GM18499 (cell line): ENCODE measurements at regions not wholly inside any gene's neighbourhood (a gene's known extent, or its start where the extent isn't known, plus 50 kb on each side); places are given as distances from the start of the nearest gene placed in this dataset.

Experiments
- ATAC-seq: cut with Tn5 transposase; IDR thresholded peaks from one replicate; pipeline ENCODE4 v1.9.1; 2021; ENCODE audit warnings: moderate number of reproducible peaks; ENCODE audit not compliant: insufficient read depth, unreplicated experiment

DNA sequence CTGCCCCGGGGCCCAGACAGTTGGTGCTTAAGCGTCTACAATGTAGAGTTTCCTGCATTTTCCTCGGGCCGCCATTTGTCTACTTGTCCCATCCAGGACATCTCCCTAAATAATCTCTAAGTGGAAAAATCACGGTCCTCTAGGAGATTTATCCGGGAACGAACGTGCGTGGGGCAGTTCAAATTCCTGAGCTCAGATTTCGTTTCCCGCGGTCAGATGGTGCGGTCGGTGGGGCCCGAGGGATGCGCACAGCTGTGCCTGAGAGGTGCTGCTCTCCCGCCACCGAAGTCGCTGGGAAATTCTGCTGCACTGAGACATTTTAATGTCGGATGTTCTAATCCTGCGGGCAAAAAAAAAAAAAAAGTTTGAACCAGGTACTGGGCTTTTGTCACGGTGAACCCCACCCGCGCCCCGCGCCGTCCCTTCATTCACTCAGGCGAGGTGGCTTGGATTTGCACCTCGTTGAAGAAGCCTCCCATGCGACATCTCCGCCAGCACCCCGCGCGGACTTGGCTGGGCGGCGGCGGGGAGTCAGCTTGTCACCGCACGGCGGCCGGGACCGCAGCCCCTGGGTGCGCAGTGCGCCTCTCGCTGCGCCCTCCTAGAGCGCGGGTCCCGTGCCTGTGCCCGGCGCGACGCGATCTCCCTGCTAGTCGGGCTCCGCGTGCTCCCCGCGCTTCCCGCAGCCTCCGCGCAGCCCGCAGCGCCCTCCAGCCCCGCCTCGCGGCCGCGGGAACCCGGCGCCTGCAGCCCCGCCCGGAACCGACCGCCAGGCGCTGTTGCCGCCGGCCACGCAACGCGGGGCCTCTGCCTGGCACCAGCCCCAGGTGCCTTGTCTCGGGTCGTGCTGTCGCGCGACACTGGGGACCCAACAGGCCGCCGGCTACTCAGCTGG, 191.9 kb upstream of the TCF4 start:
- no peak for ATAC-seq

DNA sequence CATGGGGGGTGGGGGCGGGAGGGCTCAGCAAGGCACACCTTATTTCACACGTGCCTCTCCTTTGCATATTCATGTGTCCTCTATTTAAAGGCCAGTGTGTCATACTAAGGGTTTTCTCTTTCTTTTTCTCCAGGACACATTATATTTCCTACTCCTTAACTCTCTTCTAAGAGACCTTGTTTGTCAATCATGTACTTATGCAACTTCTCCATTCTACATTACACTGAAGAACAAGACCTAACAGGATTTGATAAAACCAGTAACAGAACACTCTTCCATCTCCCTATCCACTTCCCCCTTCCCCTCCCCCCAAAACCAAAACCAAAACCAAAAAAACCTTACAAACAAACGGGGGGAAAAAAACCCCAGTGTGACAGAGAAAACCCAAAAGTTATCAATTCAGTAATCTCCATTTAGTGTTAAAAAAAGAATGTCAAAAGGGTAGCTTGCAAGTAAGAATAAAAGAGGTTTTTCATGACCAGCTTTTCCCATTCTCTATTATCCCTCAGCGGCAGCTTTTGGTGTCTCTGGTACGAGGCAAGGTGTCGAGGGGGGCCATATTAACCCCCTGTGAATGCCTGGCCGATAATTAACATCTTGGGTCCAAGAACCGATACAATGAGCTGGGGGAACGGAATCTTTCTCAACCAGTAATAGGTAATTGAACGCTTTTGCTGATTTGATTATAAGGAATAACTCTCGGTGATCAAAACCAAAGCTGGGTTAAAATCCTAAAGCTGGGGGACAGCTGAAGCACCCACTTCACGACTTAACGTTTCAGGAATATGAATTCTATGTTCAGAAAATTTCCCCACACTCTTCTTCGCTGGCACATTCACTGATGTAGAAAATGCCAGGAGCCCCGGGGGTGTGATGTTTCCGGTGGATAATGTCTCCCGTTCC, 191.0 kb upstream of the TCF4 start:
- ATAC-seq, result no peak

DNA sequence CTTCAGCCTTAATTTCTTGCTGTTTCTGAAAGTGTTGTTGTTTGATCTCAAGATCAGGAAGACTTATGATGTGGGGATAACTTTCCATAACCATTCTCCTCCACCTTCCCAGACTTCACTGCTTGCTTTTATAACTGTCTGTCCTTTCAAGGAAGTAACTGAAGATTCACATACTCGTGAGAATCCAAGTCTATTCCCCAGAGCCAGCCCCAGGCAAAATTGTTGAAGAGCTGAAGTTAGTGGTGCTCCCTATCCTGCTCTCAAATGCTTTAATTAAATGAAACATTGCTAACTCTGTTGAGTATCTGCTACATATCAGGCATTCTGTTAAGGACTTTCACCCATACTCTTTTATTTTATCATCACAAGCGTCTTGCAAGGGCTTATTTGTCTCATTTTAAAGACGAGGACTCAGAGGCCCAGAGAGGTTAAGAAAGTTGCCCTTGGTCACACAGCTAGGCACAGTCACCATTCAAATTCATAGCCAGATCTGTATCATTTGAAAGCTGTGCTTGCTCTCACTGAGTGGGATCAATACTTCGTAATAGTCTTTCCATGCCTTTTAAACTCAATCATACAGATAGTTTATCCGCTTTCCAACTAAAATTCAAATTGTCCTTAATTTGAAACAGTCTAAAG, 189.8 kb upstream of the TCF4 start:
- no peak for ATAC-seq

DNA sequence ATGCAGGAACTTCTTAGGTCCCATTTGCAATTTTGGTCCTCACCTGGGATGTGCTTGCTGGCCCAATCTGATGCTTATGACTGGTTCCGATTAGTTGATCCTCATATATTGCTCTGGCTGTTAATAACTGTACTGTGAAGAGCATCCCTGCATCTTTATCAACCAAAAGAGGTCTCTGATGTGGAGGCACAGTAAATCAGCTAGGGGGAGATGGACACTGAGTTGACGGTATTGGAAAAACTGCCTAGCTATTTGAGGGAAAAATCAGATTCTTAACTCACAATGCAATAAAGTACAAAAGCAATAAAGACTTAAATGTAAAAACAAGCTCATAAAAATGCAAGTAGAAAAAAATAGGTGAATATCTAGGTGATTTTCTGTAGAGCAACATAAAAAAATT, 188.0 kb upstream of the TCF4 start:
- ATAC-seq, result no peak

DNA sequence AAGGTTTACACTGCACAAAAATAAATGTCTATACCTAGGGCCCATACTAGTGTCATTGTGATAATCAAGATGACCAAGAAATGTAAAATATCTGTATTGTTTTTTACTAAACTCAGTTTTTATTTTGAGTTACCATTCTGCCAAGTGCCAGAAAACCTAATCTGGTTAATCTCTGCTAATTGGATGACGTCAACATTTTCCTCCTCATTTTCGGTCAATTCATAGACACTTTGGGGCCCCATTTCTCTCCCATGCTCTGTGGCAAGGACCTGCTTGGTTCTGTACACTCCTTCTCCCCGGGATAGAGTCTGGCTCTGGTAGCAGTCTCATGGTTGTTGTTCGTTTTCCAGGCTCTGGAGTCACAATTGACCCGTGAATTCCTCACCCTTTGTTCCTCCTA, 186.5 kb upstream of the TCF4 start:
- no peak for ATAC-seq

DNA sequence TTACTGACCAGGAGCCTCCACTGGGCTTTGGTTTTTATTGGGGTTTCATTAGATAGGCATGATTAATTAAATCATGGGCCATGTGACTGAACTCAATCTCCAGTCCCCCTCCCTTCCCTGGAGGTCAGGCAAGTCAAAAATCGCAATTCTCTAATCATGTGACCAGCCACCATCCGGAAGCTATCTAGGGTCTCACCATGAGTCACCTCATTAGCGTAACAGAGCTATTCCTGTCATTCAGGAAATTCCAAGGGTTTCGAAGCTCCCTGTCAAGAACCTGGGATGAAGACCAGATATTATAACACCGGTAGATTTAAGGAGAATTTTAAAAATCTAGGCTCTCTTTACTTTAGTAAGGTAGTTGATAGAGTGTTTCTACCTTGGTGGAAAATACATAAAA, 180.3 kb upstream of the TCF4 start:
- no peak for ATAC-seq

DNA sequence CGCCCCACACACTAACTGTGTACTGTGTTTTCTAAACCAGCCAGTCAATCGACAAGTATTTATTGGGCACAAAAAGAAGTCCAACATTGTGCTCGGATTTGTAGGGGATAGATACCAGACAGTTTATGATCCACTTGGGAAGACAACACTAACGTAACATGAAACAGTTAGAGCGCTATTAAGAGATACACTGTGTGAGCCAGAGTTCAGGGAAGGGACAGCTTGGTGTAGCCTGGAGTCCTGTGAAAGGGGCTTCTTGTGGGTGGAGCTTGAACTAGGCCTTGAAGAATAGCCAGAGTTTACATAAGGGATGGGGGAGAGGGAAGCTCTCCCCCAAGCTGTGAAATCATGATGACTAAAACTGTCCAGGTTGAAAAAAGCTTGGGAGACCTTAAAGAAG, 176.4 kb upstream of the TCF4 start:
- ATAC-seq, result no peak

DNA sequence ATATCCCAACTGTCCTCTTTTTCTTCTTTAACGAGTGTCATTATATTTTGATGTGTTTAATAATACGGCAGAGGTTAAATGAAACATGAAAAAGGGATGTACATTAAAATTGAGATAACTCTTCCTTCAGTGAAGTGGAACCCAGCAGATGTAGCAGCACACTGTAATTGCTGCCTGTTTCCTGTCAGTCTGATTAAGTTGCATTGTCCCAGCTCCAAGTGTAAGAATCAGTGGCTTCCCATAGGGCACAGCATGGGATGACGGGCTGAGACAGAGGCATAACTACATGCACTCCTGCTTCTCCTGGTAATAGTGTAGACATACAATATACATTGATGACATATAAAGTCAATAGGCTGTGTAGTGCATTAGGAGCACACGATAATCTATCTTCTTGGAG, 175.8 kb upstream of the TCF4 start:
- ATAC-seq, result no peak

DNA sequence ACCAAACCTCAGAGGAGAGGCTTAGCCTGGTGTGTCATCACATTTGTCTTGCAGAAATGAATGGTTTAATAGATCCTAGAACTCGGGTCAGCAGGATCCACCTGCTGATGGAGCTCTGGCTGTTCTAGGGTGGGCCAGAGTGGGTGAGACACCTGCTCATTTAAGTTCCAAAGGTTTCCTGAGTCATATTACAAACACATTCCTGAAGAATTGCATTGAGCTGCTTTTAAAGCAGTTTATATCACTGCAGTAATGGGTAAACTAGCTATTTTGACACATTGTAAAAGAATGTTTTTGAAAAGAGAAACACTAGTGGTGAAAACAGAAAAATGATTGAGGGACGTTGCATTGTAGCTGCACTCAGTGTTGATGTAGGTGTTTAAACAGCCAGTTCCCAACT, 175.3 kb upstream of the TCF4 start:
- ATAC-seq, result no peak

DNA sequence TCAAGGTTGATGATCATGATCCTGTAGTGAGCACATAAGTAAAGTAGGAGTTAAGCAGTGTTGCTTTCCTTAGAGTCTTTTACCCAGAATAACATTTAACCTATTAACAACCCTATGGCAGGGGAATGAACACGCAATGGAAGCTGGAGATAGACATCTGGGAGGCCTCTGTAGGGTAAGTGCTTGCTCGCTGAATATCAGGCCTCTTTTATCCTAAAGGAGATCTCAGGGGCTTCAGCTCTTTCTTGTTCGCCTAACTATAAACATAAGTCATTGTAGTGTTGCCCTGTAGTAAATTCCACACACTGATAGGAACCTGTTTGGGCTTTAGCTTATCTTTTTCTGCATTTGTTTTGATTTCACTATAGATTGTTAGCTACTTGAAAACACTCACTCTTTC, 174.4 kb upstream of the TCF4 start:
- ATAC-seq, result no peak

DNA sequence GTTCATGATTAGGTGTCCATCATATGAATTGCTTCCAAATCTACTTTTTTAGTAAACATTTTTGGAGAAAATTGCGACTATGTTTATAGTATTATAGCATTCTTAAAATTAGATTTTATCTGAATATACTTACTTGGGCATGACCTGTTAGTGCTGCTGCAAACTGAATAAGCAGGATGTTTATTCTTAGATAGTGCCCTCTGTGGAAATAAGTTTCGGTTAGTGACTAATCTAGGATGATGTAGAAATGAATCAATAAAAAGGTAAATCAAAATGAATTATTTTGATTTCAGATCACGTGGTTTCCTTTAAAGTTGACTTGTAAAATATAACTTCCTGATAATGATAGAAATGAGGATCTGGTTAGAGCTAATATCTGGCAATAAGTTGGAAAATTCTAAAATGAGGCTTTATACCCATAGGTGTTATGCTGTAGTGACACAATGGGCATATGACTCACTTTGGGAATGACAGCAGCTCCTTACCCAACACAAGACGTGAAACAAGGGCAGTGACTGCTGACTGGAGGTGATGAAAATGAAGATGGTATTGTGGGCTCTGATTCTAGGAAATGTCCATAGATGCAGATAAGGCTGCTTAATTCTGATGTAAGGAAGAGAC, 165.8 kb upstream of the TCF4 start:
- no peak for ATAC-seq

DNA sequence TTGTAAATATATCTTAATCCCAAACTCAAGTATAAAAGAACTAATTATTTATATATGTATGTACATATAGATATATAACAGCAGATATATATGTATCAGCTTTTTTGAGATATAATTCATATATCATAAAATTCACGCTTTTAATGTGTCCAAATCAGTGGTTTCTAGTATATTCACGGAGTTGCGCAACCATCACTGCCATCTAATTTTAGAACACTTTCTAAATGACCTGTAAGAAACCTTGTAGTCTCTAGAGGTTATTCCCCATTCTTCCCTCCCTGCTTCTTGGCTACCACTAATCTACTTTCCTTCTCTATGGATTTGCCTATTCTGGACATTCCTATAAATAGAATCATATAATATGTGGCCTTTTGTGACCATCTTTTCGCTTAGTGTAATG, 163.5 kb upstream of the TCF4 start:
- ATAC-seq, result no peak

DNA sequence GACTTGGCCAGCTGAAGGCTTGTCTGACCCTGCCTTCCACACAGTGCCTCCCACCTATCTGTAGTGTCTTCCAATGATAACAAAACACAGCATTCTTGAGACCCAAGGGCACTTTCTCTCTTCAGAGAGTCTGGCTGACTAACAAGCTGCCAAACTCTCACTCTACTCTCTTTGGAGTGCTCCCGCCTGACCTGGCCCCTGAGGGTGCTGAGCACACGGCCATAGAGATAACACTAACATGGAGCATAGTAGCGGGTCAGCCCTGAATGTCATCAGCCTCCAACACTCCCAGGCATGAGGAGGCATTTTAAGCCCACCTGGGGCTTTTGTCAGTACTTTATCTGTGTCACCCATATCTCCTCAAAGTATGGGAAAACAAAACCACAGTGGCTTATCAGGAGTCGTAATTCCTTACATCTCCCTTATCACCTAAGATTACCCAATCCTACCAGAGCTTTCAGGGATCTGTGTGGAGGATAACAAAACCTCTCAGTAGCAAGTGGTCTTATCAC, 160.3 kb upstream of the TCF4 start:
- no peak for ATAC-seq

DNA sequence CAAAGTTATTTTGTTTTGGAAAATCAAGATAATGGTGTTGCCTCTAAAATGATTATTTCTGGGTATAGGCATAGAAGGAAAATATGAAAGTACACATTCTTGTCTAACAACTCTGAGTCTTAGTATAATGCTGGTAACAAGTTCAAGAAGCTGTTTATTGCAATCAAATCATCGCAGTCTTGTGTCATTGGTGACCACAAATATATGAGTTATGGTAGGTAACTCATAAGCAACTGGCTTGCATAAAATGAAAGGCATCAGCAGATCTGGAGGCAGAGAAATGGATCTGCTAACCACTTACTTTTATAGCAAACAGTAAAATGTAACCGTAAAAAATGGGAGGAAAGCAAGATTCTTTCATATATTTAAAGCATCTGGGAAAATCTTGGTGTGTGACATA, 156.2 kb upstream of the TCF4 start:
- no peak for ATAC-seq

DNA sequence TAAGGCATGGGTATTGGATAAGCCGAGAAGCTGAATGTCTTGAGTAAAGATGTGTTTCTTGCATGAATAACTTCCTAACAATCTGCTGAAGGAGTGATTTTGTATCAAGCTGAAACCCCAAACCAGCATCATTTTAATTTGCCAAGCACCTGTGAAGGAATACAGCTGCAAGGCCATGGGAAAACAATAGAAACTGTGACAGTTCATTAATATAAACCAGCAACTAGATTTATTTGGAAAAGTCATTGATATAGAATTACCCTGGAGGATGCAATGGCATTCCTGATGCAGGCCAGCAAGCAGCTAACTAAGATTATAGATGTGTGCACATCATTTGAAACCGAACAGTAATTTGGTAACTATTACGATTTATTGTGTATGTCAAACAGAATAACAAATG, 155.7 kb upstream of the TCF4 start:
- ATAC-seq, result no peak

DNA sequence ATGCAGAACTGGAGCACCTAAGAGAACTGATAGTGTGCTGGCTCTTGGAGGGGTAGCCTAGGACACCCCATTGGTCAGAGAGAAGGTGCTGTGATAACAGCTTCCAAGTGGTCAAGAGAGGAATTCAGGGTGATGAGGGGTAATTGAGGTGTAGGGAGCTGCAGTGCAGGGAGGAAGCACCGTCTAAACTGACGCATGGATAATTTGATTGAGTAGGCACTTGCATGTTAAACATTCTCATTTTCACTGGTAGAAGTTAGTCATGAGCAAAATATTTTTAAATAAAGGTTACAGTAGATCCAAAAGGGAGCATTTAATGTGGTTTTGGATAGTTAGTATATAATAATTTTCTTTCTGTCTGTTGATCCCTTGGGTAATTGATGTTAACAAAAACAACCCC, 155.1 kb upstream of the TCF4 start:
- ATAC-seq, result no peak

DNA sequence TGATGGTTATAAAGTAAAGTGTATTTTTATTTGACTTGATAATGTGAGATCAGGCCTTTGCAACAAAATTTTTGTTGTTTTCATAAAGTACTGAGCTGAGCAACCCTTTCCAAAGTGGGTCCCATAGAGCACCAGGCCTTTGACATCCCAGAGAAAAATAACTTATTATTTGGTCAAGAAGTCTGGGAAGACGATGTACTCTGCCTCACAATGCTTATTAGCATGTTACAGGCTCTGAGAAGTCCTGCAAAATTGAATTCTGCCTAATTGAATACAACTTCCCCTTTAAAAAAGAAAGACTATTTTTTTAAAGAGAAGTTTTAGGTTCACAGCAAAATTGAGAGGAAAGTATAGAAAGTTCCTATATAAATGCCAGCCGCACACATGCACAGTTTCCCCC, 151.5 kb upstream of the TCF4 start:
- ATAC-seq, result no peak

DNA sequence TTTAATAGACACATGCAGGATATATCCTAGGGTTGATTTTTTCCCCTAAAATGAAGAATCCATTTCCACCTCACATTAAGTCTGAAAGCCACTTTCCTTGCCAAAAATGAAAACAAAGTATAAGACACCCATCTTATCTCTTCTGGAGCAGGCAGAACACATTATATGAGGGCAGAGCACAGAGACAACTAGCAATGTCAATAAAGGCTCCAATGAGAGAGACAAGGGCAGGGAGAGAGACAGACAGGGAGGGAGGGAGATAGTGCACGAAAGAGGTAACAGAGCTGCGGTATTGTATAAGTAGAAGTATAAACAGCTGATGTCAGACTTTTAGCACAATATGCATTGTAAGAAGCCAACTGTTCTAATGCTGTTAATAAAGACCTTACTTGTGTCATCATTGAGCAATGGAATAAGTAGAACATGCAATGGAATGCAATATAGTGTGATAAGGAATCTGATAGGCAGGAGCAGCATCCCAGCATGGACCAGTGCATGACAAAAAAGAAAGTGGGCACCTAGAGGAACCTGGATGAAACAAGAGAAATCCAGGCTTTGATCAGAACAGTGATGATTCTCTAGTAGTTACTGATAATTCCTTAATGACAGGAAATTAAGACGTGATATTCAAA, 150.6 kb upstream of the TCF4 start:
- no peak for ATAC-seq

DNA sequence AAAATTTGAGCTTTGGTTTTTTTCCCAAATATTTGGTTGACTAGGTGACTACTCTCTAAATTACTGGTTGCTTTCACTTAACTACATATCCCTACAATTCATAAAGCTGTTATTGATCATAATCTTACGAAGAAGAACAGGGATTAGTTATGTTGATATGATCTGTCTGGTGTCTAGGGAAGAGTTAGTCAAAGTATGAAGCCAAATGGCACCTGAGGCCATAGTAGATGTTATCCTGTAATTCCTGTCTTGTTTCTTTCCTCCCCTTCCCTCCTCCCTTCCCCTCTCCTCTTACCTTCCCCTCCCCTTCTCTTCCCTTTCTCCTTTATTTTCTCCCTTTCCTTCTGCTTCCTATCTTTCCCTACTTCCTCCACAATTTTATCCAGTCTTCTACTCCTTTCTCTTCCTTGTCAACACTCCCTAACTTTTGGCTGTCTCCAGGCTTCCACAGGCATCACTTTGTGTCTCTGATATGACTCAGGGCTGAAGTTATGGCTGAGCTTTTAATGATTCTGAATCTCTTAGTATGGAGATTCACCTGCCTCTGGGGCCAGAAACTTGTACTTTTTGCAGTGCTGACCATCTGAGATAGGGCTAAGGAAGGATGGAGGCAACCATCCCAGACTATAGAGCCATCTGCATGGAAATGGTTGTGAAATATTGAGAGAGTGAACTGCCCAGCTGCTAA, 149.9 kb upstream of the TCF4 start:
- no peak for ATAC-seq
